KOPT-K1 (cell line): ENCODE measurements at regions not wholly inside any gene's neighbourhood (a gene's known extent, or its start where the extent isn't known, plus 50 kb on each side); places are given as distances from the start of the nearest gene placed in this dataset.

Source experiments
- H3K27ac ChIP-seq: fragments of 200-600 bp; sonication (generic); 2 replicates; pipeline ENCODE4 v1.5.1; 2016; ENCODE audit warnings: antibody characterized with exemption, mild to moderate bottlenecking, low read depth, low read length; ENCODE audit not compliant: poor library complexity, severe bottlenecking
- H3K36me3 ChIP-seq: fragments of 200-600 bp; sonication (generic); 2 replicates; pipeline ENCODE4 v1.5.1; 2017; ENCODE audit warnings: antibody characterized with exemption, mild to moderate bottlenecking, low read length, moderate library complexity; ENCODE audit not compliant: insufficient read depth
- H3K9me3 ChIP-seq: fragments of 200-600 bp; sonication (generic); 2 replicates; pipeline ENCODE4 v1.5.1; 2017; ENCODE audit warnings: antibody characterized with exemption, low read length, mild to moderate bottlenecking; ENCODE audit not compliant: insufficient read depth, poor library complexity, severe bottlenecking

GRCh38 chr2:101617796-101618195 is 79.7 kb upstream of the MAP4K4 start:
- H3K36me3 ChIP-seq, result no peaks in the 10 kb centered on the region
- H3K27ac ChIP-seq, result no peak overlapping the region
- H3K9me3 ChIP-seq, result no peaks in the 10 kb centered on the region

GRCh38 chr2:101617188-101617587 is 80.3 kb upstream of the MAP4K4 start:
- no peak overlapping the region for H3K27ac ChIP-seq
- H3K9me3 ChIP-seq, result no peaks in the 10 kb centered on the region
- no peaks in the 10 kb centered on the region for H3K36me3 ChIP-seq

GRCh38 chr2:101614127-101614759 is 83.3 kb upstream of the MAP4K4 start:
- no peaks in the 10 kb centered on the region for H3K9me3 ChIP-seq
- H3K27ac ChIP-seq, result no peak overlapping the region
- H3K36me3 ChIP-seq, result no peaks in the 10 kb centered on the region

GRCh38 chr2:101613056-101613704 is 84.3 kb upstream of the MAP4K4 start:
- H3K9me3 ChIP-seq, result no peaks in the 10 kb centered on the region
- no peaks in the 10 kb centered on the region for H3K36me3 ChIP-seq
- H3K27ac ChIP-seq, result no peak overlapping the region

- Histone ChIP-seq H3K9me3 (no peaks in the 10 kb centered on the region), H3K27ac (no peak overlapping the region), H3K36me3 (no peaks in the 10 kb centered on the region)
Measured at GRCh38 chr2:101612019-101612418, 85.5 kb upstream of the MAP4K4 start.

- Histone ChIP-seq H3K27ac (no peak overlapping the region), H3K9me3 (no peaks in the 10 kb centered on the region), H3K36me3 (no peaks in the 10 kb centered on the region)
Measured at GRCh38 chr2:101610750-101611315, 86.7 kb upstream of the MAP4K4 start.

GRCh38 chr2:101609433-101609832 is 88.1 kb upstream of the MAP4K4 start:
- Histone ChIP-seq H3K27ac (no peak overlapping the region), H3K9me3 (no peaks in the 10 kb centered on the region), H3K36me3 (no peaks in the 10 kb centered on the region)

- no peaks in the 10 kb centered on the region for H3K9me3 ChIP-seq
- H3K36me3 ChIP-seq, result no peaks in the 10 kb centered on the region
- no peak overlapping the region for H3K27ac ChIP-seq
Measured at GRCh38 chr2:101608408-101609310, 88.8 kb upstream of the MAP4K4 start.

- H3K9me3 ChIP-seq, result no peaks in the 10 kb centered on the region
- no peaks in the 10 kb centered on the region for H3K36me3 ChIP-seq
- no peak overlapping the region for H3K27ac ChIP-seq
Measured at GRCh38 chr2:101597347-101597944, 100.1 kb upstream of the MAP4K4 start.

GRCh38 chr2:101596333-101596732 is 101.2 kb upstream of the MAP4K4 start:
- Histone ChIP-seq H3K9me3 (no peaks in the 10 kb centered on the region), H3K27ac (no peak overlapping the region), H3K36me3 (no peaks in the 10 kb centered on the region)

- H3K9me3 ChIP-seq, result peaks cover 9% of the 10 kb centered on the region
- no peak overlapping the region for H3K27ac ChIP-seq
- no peaks in the 10 kb centered on the region for H3K36me3 ChIP-seq
Measured at GRCh38 chr2:101587251-101587650, 110.3 kb upstream of the MAP4K4 start.

- H3K27ac ChIP-seq, result no peak overlapping the region
- H3K36me3 ChIP-seq, result no peaks in the 10 kb centered on the region
- H3K9me3 ChIP-seq, result peaks cover 2% of the 10 kb centered on the region
Measured at GRCh38 chr2:101583861-101584260, 108.9 kb upstream of the RFX8 start.

GRCh38 chr2:101581675-101582299 is 106.9 kb upstream of the RFX8 start:
- no peaks in the 10 kb centered on the region for H3K36me3 ChIP-seq
- H3K9me3 ChIP-seq, result no peaks in the 10 kb centered on the region
- no peak overlapping the region for H3K27ac ChIP-seq

GRCh38 chr2:101580528-101580927 is 105.6 kb upstream of the RFX8 start:
- Histone ChIP-seq H3K36me3 (no peaks in the 10 kb centered on the region), H3K9me3 (no peaks in the 10 kb centered on the region), H3K27ac (no peak overlapping the region)
